Colonic mucosa (tissue), 4 donors: ENCODE measurements at regions not wholly inside any gene's neighbourhood (a gene's known extent, or its start where the extent isn't known, plus 50 kb on each side); places are given as distances from the start of the nearest gene placed in this dataset.
"Not testable (repeated sequence)": the region's sequence is repeated elsewhere in the genome, so short reads cannot be mapped to it uniquely, and the experiment has no call there.

ENCODE experiments used
- DNase-seq: peaks from one replicate; pipeline ENCODE4 v3.0.0-alpha.2; 2020
- H3K27ac ChIP-seq: fragments of 200-600 bp; one replicate; pipeline ENCODE4 v1.8.0; 2021
- H3K27me3 ChIP-seq: fragments of 200-600 bp; one replicate; pipeline ENCODE4 v1.8.0; 2021
- H3K36me3 ChIP-seq: fragments of 200-600 bp; one replicate; pipeline ENCODE4 v1.8.0; 2021
- H3K4me1 ChIP-seq: fragments of 200-600 bp; one replicate; pipeline ENCODE4 v1.8.0; 2021; ENCODE audit warnings: mild to moderate bottlenecking
- H3K4me3 ChIP-seq: fragments of 200-600 bp; one replicate; pipeline ENCODE4 v1.8.0; 2021
- H3K9ac ChIP-seq, 2 donors: one replicate each; pipeline ENCODE4 v1.7.0; 2013; ENCODE audit warnings: control low read depth in 2 of 2, low read depth in 2 of 2, low read length in 2 of 2
- H3K9me3 ChIP-seq: fragments of 200-600 bp; one replicate; pipeline ENCODE4 v1.8.0; 2021
- intact Hi-C: fragments of 100-400 bp; cut with DNase I; formaldehyde crosslinking; loops from one replicate; pipeline ENCODE4 v1.14.1; 2022
- TF ChIP-seq, protein P1 (sequence below): fragments of 200-600 bp; IDR thresholded peaks from one replicate; pipeline ENCODE4 v1.8.0; 2022; ENCODE audit warnings: antibody characterized with exemption, mild to moderate bottlenecking
- donor health status: healthy.
- donor health status: DM: no; HTN: no; CAD: no.
- donor health status: DM: no; HTN: no; CAD: no.

DNA sequence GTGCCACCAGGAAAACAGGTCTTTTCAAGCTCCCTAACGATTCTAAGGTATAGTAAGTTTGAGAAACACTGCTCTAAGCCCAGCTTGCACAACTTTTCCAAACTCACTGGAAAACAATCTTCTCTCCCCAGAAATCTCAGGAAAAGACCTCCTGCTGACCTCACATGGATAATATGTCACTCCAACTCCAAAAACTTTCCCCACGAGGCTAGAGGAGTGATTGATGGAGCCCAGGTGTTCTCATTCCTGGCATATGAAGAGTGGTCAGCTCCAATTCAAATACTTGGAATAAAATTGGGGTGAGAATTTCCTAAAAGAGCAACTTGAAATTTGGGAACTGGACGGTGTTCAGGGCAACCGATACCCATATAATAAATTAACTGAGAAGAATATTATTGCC, 299.9 kb downstream of the PPP4R3C start:
- intact Hi-C loops, result no loop called here
- H3K4me1 ChIP-seq, result no peaks in the 10 kb centered on the region
- no peak overlapping the region for H3K27ac ChIP-seq
- no peaks in the 10 kb centered on the region for H3K27me3 ChIP-seq
- H3K9ac ChIP-seq, result no peak overlapping the region
- no peak overlapping the region for H3K4me3 ChIP-seq
- no peak for DNase-seq
- H3K36me3 ChIP-seq, result no peaks in the 10 kb centered on the region
- TF ChIP-seq, protein P1, sequence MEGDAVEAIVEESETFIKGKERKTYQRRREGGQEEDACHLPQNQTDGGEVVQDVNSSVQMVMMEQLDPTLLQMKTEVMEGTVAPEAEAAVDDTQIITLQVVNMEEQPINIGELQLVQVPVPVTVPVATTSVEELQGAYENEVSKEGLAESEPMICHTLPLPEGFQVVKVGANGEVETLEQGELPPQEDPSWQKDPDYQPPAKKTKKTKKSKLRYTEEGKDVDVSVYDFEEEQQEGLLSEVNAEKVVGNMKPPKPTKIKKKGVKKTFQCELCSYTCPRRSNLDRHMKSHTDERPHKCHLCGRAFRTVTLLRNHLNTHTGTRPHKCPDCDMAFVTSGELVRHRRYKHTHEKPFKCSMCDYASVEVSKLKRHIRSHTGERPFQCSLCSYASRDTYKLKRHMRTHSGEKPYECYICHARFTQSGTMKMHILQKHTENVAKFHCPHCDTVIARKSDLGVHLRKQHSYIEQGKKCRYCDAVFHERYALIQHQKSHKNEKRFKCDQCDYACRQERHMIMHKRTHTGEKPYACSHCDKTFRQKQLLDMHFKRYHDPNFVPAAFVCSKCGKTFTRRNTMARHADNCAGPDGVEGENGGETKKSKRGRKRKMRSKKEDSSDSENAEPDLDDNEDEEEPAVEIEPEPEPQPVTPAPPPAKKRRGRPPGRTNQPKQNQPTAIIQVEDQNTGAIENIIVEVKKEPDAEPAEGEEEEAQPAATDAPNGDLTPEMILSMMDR, result no peak
- no peaks in the 10 kb centered on the region for H3K9me3 ChIP-seq

DNA sequence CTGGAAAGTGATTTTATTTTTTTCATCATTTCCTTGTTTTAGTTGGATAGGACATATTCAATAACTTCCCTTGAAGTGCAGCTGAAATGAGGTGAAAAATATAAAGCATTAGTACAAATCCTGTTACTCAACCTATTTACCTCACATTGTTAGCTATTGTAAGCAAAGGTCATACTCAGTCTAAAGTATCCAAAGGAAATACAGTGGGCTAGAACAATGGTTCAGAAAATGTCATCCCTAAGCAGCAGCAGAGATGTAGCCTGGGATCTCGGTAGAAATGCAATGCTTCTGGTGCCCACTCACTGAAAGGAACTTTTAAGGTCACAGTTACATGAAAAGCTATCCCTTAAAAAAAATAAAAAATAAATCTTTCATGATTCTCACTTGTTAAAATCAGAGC, 300.6 kb downstream of the PPP4R3C start:
- H3K4me3 ChIP-seq, result no peak overlapping the region
- H3K4me1 ChIP-seq, result no peaks in the 10 kb centered on the region
- H3K27ac ChIP-seq, result no peak overlapping the region
- H3K9me3 ChIP-seq, result no peaks in the 10 kb centered on the region
- H3K9ac ChIP-seq, result no peak overlapping the region
- TF ChIP-seq, protein P1, result no peak
- intact Hi-C loops, result no loop called here
- DNase-seq, result no peak
- H3K27me3 ChIP-seq, result no peaks in the 10 kb centered on the region
- H3K36me3 ChIP-seq, result no peaks in the 10 kb centered on the region

DNA sequence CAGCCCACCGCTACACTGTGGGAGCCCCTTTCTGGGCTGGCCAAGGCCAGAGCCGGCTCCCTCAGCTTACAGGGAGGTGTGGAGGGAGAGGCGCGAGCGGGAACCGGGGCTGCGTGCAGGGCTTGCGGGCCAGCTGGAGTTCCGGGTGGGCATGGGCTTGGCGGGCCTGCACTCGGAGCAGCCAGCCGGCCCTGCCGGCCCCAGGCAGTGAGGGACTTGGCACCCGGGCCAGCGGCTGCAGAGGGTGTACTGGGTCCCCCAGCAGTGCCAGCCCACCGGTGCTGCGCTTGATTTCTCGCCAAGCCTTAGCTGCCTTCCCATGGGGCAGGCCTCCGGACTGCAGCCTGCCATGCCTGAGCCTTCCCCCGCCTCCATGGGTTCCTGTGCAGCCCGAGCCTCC, 306.2 kb downstream of the PPP4R3C start:
- H3K9ac ChIP-seq, H3K4me3 ChIP-seq, H3K27ac ChIP-seq, H3K36me3 ChIP-seq, H3K27me3 ChIP-seq, intact Hi-C loops, H3K9me3 ChIP-seq, DNase-seq, H3K4me1 ChIP-seq: not testable (repeated sequence)

DNA sequence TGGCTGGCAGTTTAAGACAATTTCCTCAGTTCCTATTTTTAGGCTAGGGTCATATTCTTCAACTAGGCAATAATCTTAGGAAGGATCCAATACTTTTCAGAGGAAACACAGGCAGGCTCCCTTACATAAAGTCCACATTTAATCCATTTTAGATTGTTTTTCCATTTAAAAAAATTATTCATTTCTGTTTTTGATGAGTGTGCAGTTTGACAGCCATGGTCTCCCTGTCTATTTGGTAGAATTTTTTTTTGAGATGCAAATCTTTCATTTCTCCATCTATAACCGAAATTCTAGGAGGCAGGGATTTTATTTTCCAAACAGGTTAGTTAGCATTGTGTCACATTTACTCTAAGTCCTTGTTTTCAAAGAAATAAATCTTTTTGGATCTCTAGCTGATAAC, 326.8 kb downstream of the PPP4R3C start:
- Histone ChIP-seq H3K4me1 (no peaks in the 10 kb centered on the region), H3K36me3 (no peaks in the 10 kb centered on the region), H3K9ac (no peak overlapping the region), H3K9me3 (no peaks in the 10 kb centered on the region), H3K27ac (no peak overlapping the region), H3K27me3 (no peaks in the 10 kb centered on the region), H3K4me3 (no peak overlapping the region)
- intact Hi-C loops, result no loop called here
- TF ChIP-seq, protein P1, result no peak
- no peak for DNase-seq

DNA sequence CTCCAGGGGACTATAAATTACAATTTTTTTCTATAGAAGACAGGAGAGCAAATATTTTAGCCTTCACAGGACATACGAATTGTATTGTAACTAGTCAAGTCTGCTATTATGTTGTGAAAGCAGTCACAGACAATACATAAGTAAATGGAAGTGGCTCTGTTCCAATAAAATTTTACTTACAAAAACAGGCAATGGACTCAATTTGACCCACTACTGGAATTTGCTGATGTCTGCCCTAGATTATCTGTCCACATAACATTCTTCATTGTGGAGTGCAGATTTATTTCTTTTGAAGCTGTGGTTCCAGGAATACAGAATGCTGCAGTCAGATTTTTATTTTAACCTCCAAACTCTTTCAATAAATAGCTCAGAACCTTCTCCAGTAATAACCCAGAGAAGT, 330.3 kb downstream of the PPP4R3C start:
- DNase-seq, result no peak
- intact Hi-C loops, result no loop called here
- H3K9ac ChIP-seq, result no peak overlapping the region
- TF ChIP-seq, protein P1, result no peak
- H3K36me3 ChIP-seq, result no peaks in the 10 kb centered on the region
- H3K4me1 ChIP-seq, result no peaks in the 10 kb centered on the region
- H3K4me3 ChIP-seq, result no peak overlapping the region
- no peaks in the 10 kb centered on the region for H3K27me3 ChIP-seq
- no peaks in the 10 kb centered on the region for H3K9me3 ChIP-seq
- no peak overlapping the region for H3K27ac ChIP-seq

DNA sequence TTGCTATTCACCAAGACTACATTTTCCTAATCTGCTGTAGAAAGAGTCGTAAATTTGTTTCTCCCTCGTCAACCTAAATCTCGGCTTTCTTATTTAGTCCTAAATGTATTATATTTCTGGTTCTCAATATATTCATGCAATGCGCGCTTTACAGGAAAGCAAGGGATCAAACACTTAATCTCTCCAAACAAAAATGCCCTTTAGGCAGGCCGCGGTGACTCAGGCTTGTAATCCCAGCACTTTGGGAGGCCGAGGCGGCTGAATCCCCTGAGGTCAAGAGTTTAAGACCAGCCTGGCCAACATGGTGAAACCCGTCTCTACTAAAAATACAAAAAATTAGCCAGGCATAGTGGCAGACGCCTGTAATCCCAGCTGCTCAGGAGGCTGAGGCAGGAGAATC, 376.0 kb downstream of the PPP4R3C start:
- H3K27ac ChIP-seq, DNase-seq, intact Hi-C loops, H3K27me3 ChIP-seq, H3K9me3 ChIP-seq, H3K4me3 ChIP-seq, H3K9ac ChIP-seq, H3K36me3 ChIP-seq, H3K4me1 ChIP-seq: not testable (repeated sequence)

DNA sequence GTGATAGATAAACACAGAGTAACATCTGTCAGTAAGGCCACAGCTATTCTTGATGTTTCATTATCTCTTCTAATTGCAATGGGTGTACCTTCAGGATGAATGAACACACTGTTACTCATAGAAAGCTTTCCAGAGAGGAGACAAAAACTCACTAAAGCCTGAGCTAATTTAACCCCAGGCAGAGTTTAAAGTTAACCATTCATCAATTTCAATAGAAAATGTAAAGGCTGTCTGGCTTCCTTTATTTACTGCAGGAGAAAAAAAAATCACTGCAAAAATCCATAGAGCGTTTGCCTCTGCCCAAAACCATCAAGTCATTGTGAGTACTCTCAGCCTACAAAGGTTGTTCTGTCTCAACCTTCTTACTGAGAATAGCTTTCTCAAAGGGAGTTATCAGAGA, 376.9 kb downstream of the PPP4R3C start:
- DNase-seq, result no peak
- TF ChIP-seq, protein P1, result no peak
- intact Hi-C loops, result no loop called here
- Histone ChIP-seq H3K4me3 (no peak overlapping the region), H3K27ac (no peak overlapping the region), H3K36me3 (no peaks in the 10 kb centered on the region), H3K9me3 (no peaks in the 10 kb centered on the region), H3K4me1 (no peaks in the 10 kb centered on the region), H3K9ac (no peak overlapping the region), H3K27me3 (no peaks in the 10 kb centered on the region)
